ENCODE measurements at regions not wholly inside any gene's neighbourhood (a gene's known extent, or its start where the extent isn't known, plus 50 kb on each side); places are given as distances from the start of the nearest gene placed in this dataset.

DNA sequence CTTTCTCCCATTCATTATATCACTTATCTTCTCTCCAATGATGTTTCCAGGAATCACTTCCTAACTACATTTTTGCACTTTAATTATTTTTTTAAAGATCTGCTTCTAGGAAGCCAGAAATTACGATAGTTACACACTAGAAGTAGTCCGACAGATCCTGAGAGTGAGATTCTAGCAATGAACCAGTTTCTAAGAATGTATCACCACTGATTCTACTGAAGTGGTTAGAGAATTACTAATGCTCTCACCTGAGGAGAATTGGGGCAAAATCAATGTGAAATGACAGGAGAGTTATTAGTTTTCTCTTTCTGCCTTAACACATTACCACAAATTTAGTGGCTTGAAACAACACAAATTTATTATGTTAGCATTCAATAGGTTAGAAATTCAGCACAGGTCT lies 241.2 kb downstream of the CASP12 start:
- CTCF ChIA-PET: no interaction called here
- POLR2A ChIA-PET (ENCODE audit: unreplicated experiment): no interaction called here
- no peak for TF ChIP-seq MXI1 (IDR thresholded peaks at IDR 0.05; ENCODE audit: borderline replicate concordance, low read depth, low read length)
- TF ChIP-seq, protein P1, sequence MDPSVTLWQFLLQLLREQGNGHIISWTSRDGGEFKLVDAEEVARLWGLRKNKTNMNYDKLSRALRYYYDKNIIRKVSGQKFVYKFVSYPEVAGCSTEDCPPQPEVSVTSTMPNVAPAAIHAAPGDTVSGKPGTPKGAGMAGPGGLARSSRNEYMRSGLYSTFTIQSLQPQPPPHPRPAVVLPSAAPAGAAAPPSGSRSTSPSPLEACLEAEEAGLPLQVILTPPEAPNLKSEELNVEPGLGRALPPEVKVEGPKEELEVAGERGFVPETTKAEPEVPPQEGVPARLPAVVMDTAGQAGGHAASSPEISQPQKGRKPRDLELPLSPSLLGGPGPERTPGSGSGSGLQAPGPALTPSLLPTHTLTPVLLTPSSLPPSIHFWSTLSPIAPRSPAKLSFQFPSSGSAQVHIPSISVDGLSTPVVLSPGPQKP (IDR thresholded peaks at IDR 0.05; ENCODE audit: borderline replicate concordance, low read depth, low read length): no peak
- no peak for TF ChIP-seq MAZ (IDR thresholded peaks at IDR 0.05; ENCODE audit: borderline replicate concordance, low read depth, low read length)
- no peak for TF ChIP-seq BHLHE40 (IDR thresholded peaks at IDR 0.05; ENCODE audit: low read depth, low read length)
- TF ChIP-seq MAFK (IDR thresholded peaks at IDR 0.05; ENCODE audit: low read depth, low read length): no peak
- TF ChIP-seq RAD21 (IDR thresholded peaks at IDR 0.05; ENCODE audit: low read length): no peak
- TF ChIP-seq CHD1 (IDR thresholded peaks at IDR 0.05; ENCODE audit: low read depth, low read length): no peak
- TF ChIP-seq CEBPB (IDR thresholded peaks at IDR 0.05; ENCODE audit: low read depth, low read length): no peak
- TF ChIP-seq SMC3 (IDR thresholded peaks at IDR 0.05; ENCODE audit: low read depth, low read length): no peak
- TF ChIP-seq POLR2A (IDR thresholded peaks at IDR 0.05; ENCODE audit: low read depth, low read length): no peak
- TF ChIP-seq NFE2L2 (IDR thresholded peaks at IDR 0.05; ENCODE audit: low read depth, low read length): no peak
- no peak for TF ChIP-seq RCOR1 (IDR thresholded peaks at IDR 0.05; ENCODE audit: insufficient replicate concordance, low read length)
- TF ChIP-seq FOS (IDR thresholded peaks at IDR 0.05; ENCODE audit: low read depth, low read length): no peak
- no peak for TF ChIP-seq RFX5 (IDR thresholded peaks at IDR 0.05; ENCODE audit: low read depth, low read length)
- TF ChIP-seq, protein P2, sequence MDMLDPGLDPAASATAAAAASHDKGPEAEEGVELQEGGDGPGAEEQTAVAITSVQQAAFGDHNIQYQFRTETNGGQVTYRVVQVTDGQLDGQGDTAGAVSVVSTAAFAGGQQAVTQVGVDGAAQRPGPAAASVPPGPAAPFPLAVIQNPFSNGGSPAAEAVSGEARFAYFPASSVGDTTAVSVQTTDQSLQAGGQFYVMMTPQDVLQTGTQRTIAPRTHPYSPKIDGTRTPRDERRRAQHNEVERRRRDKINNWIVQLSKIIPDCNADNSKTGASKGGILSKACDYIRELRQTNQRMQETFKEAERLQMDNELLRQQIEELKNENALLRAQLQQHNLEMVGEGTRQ (IDR thresholded peaks at IDR 0.05; ENCODE audit: low read depth, low read length): no peak
- TF ChIP-seq, protein P3, sequence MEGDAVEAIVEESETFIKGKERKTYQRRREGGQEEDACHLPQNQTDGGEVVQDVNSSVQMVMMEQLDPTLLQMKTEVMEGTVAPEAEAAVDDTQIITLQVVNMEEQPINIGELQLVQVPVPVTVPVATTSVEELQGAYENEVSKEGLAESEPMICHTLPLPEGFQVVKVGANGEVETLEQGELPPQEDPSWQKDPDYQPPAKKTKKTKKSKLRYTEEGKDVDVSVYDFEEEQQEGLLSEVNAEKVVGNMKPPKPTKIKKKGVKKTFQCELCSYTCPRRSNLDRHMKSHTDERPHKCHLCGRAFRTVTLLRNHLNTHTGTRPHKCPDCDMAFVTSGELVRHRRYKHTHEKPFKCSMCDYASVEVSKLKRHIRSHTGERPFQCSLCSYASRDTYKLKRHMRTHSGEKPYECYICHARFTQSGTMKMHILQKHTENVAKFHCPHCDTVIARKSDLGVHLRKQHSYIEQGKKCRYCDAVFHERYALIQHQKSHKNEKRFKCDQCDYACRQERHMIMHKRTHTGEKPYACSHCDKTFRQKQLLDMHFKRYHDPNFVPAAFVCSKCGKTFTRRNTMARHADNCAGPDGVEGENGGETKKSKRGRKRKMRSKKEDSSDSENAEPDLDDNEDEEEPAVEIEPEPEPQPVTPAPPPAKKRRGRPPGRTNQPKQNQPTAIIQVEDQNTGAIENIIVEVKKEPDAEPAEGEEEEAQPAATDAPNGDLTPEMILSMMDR (conservative IDR thresholded peaks at IDR 0.05; ENCODE audit: low read depth, low read length): no peak
- H2AK9ac ChIP-seq (replicated peaks; ENCODE audit: low read depth, low read length, poor library complexity): no peak overlapping the region
- no peak overlapping the region for H3K27ac ChIP-seq (ENCODE audit: insufficient read depth, low read length)
- H4K5ac ChIP-seq (ENCODE audit: low read depth, low read length): no peak overlapping the region
- H3K27me3 ChIP-seq (ENCODE audit: control insufficient read depth, insufficient read depth, low read length): no peaks in the 10 kb centered on the region
- DNase-seq (no peak), ATAC-seq (ENCODE audit: low read depth) (no peak)
- no peak overlapping the region for H2BK120ac ChIP-seq (ENCODE audit: low read depth, low read length)
- H3K9me1 ChIP-seq (ENCODE audit: insufficient read depth, low read length): no peaks in the 10 kb centered on the region
- H3K9me3 ChIP-seq (ENCODE audit: control insufficient read depth, insufficient read depth, low read length): no peaks in the 10 kb centered on the region
- dilution Hi-C loops (cut with HindIII; ENCODE audit: low sequenced_read_pairs, unreplicated experiment) (no loop called here), intact Hi-C loops (cut with micrococcal nuclease) (no loop called here), in situ Hi-C loops (cut with MboI; ENCODE audit: low sequenced_read_pairs) (no loop called here)
- H3K14ac ChIP-seq (replicated peaks; ENCODE audit: low read depth, low read length): no peak overlapping the region
- no peak overlapping the region for H3K23ac ChIP-seq (ENCODE audit: low read depth, low read length)
- no peaks in the 10 kb centered on the region for H3K36me3 ChIP-seq (ENCODE audit: control insufficient read depth, insufficient read depth, low read length)
- H2AK5ac ChIP-seq (ENCODE audit: low read depth, low read length): no peak overlapping the region
- H3K56ac ChIP-seq (ENCODE audit: extremely low read depth, insufficient read depth, low read length): no peak overlapping the region
- no peaks in the 10 kb centered on the region for H3K79me1 ChIP-seq (ENCODE audit: low read depth in 1 of 2, low read length in 2 of 2)
- no peaks in the 10 kb centered on the region for H3K4me1 ChIP-seq (ENCODE audit: control insufficient read depth, insufficient read depth, low read length)
- no peak overlapping the region for H2BK5ac ChIP-seq (ENCODE audit: low read depth, low read length, poor library complexity, severe bottlenecking)
- H2AFZ ChIP-seq (replicated peaks; ENCODE audit: low read length, poor library complexity): no peak overlapping the region
- H2BK20ac ChIP-seq (ENCODE audit: low read depth, low read length): no peak overlapping the region
- no peak overlapping the region for H3K4ac ChIP-seq (ENCODE audit: low read depth, low read length)
- H2BK15ac ChIP-seq (ENCODE audit: low read depth, low read length): no peak overlapping the region
- H3K18ac ChIP-seq (ENCODE audit: low read depth, low read length): no peak overlapping the region
- H3K9ac ChIP-seq (ENCODE audit: low read depth, low read length): no peak overlapping the region
- no peak overlapping the region for H3K4me3 ChIP-seq (ENCODE audit: insufficient read depth, low read depth, low read length)
- BruUV-seq (replicated peaks): no TSS peak
- H4K20me1 ChIP-seq (ENCODE audit: insufficient read depth, low read length): no peaks in the 10 kb centered on the region
- H4K91ac ChIP-seq (ENCODE audit: insufficient read depth, low read depth, low read length): no peak overlapping the region
- WGBS, 2 experiments (ENCODE audit: extremely low coverage in 2 of 2, insufficient read length in 1 of 2): no CpG with 5 or more reads among the region's 2 CpGs
- H4K8ac ChIP-seq (ENCODE audit: low read depth in 2 of 2, low read length in 2 of 2): no peak overlapping the region
- no peak overlapping the region for H3K4me2 ChIP-seq (ENCODE audit: low read depth, low read length)

Measured in IMR-90 (cell line).